Endodermal cell (in vitro differentiated cells): ENCODE measurements at regions not wholly inside any gene's neighbourhood (a gene's known extent, or its start where the extent isn't known, plus 50 kb on each side); places are given as distances from the start of the nearest gene placed in this dataset.

Source experiments
- DNase-seq: peaks from one replicate; pipeline ENCODE4 v3.0.0-alpha.2; 2017
- H3K27ac ChIP-seq: 2 replicates; pipeline ENCODE4 v1.5.1; 2013; ENCODE audit warnings: mild to moderate bottlenecking, low read depth, low read length, moderate library complexity
- H3K27me3 ChIP-seq: 2 replicates; pipeline ENCODE4 v1.6.1; 2013; ENCODE audit warnings: mild to moderate bottlenecking, low read length, moderate library complexity; ENCODE audit not compliant: insufficient read depth, control insufficient read depth, poor library complexity, severe bottlenecking
- H3K36me3 ChIP-seq: 2 replicates; pipeline ENCODE4 v1.7.0; 2013; ENCODE audit warnings: mild to moderate bottlenecking, low read length, moderate library complexity; ENCODE audit not compliant: control insufficient read depth, insufficient read depth
- H3K4me1 ChIP-seq: one replicate; pipeline ENCODE4 v1.7.0; 2013; ENCODE audit warnings: low read length; ENCODE audit not compliant: control insufficient read depth, insufficient read depth
- H3K4me3 ChIP-seq: 2 replicates; pipeline ENCODE4 v1.5.1; 2013; ENCODE audit warnings: mild to moderate bottlenecking, low read length, moderate library complexity
- H3K9ac ChIP-seq: 2 replicates; pipeline ENCODE4 v1.6.1; 2013; ENCODE audit warnings: mild to moderate bottlenecking, low read length, moderate library complexity; ENCODE audit not compliant: poor library complexity, severe bottlenecking; ENCODE audit errors: extremely low read depth
- H3K9me3 ChIP-seq: 2 replicates; pipeline ENCODE4 v1.6.1; 2013; ENCODE audit warnings: mild to moderate bottlenecking, low read length, moderate library complexity; ENCODE audit not compliant: control insufficient read depth
- H3K27ac Mint-ChIP-seq: 2 replicates; pipeline ENCODE4 v1.8.0; 2020; ENCODE audit warnings: mixed read lengths
- H3K27me3 Mint-ChIP-seq: 2 replicates; pipeline ENCODE4 v1.8.0; 2021; ENCODE audit warnings: mild to moderate bottlenecking, mixed read lengths; ENCODE audit not compliant: insufficient read depth
- H3K36me3 Mint-ChIP-seq: 2 replicates; pipeline ENCODE4 v1.8.0; 2020; ENCODE audit warnings: low read depth, mixed read lengths
- H3K4me1 Mint-ChIP-seq: 2 replicates; pipeline ENCODE4 v1.8.0; 2020; ENCODE audit warnings: mixed read lengths
- H3K4me3 Mint-ChIP-seq: 2 replicates; pipeline ENCODE4 v1.8.0; 2020; ENCODE audit warnings: mild to moderate bottlenecking, moderate library complexity, mixed read lengths
- H3K9me3 Mint-ChIP-seq: 2 replicates; pipeline ENCODE4 v1.8.0; 2020; ENCODE audit warnings: mild to moderate bottlenecking, mixed read lengths
- WGBS, 2 experiments: methylation state at CpG; one replicate each; pipeline versions ENCODE4 v1.1.5 to v1.1.7; 2013; ENCODE audit warnings: missing lambda C conversion rate in 2 of 2, mixed read lengths in 1 of 2; ENCODE audit not compliant: insufficient coverage in 1 of 2, insufficient read length in 1 of 2; 5-methylcytosine and 5-hydroxymethylcytosine counted together
- TF ChIP-seq, protein P1 (sequence below): fragments of 200-600 bp; sonication (generic); conservative IDR thresholded peaks from 2 replicates; pipeline ENCODE4 v1.5.0; 2021; ENCODE audit warnings: antibody characterized with exemption, mild to moderate bottlenecking

DNA sequence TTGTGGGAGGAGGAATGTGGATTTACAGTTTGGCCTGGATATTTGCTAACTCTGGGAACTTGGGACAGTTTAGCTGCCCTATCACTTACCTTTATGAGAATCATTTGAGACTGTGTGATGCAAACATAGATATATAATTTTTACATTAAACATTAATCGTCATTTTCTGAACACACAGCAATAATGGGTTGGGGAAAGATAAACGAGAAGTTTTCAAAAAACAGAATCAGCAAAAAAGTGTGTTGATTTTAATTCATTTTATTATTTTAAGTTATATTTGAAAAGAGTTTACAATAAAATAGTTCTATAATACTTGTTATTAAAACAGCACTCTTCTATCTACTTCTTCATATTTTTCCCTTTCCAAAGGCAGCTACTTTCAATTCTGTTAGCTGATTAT is 813.3 kb downstream of the SLC4A3 start:
- no peaks in the 10 kb centered on the region for H3K36me3 ChIP-seq
- H3K4me1 ChIP-seq: no peaks in the 10 kb centered on the region
- TF ChIP-seq, protein P1, sequence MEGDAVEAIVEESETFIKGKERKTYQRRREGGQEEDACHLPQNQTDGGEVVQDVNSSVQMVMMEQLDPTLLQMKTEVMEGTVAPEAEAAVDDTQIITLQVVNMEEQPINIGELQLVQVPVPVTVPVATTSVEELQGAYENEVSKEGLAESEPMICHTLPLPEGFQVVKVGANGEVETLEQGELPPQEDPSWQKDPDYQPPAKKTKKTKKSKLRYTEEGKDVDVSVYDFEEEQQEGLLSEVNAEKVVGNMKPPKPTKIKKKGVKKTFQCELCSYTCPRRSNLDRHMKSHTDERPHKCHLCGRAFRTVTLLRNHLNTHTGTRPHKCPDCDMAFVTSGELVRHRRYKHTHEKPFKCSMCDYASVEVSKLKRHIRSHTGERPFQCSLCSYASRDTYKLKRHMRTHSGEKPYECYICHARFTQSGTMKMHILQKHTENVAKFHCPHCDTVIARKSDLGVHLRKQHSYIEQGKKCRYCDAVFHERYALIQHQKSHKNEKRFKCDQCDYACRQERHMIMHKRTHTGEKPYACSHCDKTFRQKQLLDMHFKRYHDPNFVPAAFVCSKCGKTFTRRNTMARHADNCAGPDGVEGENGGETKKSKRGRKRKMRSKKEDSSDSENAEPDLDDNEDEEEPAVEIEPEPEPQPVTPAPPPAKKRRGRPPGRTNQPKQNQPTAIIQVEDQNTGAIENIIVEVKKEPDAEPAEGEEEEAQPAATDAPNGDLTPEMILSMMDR: no peak
- no peak overlapping the region for H3K9ac ChIP-seq
- Mint-ChIP-seq H3K9me3 (no peaks in the 10 kb centered on the region), H3K27ac (no peak overlapping the region), H3K4me1 (no peaks in the 10 kb centered on the region), H3K4me3 (no peak overlapping the region), H3K27me3 (no peaks in the 10 kb centered on the region), H3K36me3 (no peaks in the 10 kb centered on the region)
- WGBS, 2 experiments: no CpG with 5 or more reads among the region's 2 CpGs
- no peak overlapping the region for H3K4me3 ChIP-seq
- H3K27ac ChIP-seq: no peak overlapping the region
- no peak for DNase-seq
- H3K9me3 ChIP-seq: no peaks in the 10 kb centered on the region
- H3K27me3 ChIP-seq: no peaks in the 10 kb centered on the region

DNA sequence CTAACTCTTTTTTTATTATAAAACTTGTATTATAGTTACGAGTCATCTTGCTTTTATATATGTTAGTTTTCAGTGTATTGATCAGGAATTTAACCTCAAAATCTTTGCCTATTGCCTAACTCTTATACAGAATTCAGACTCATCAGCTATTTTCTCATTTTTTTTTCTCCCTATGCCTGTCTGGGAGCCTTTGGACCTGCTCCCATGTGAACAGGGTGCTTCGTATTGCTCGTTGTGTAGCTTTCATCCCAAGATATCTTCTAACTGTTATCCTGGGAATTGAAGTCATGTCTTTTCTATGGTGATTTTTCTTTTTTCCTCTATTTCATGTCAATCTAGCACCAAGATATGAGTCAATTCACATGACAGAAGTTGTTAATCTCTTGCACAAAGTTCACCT is 814.0 kb downstream of the SLC4A3 start:
- WGBS, 2 experiments: 92% methylated on average over 2 of the region's 3 CpGs; no CpG with 5 or more reads in 1 of the 2 experiments
- Histone ChIP-seq H3K27ac (no peak overlapping the region), H3K4me1 (no peaks in the 10 kb centered on the region), H3K9ac (no peak overlapping the region), H3K36me3 (no peaks in the 10 kb centered on the region), H3K4me3 (no peak overlapping the region), H3K27me3 (no peaks in the 10 kb centered on the region), H3K9me3 (no peaks in the 10 kb centered on the region)
- Mint-ChIP-seq H3K9me3 (no peaks in the 10 kb centered on the region), H3K4me1 (no peaks in the 10 kb centered on the region), H3K27me3 (no peaks in the 10 kb centered on the region), H3K4me3 (no peak overlapping the region), H3K36me3 (no peaks in the 10 kb centered on the region), H3K27ac (no peak overlapping the region)
- TF ChIP-seq, protein P1: no peak
- DNase-seq: no peak

DNA sequence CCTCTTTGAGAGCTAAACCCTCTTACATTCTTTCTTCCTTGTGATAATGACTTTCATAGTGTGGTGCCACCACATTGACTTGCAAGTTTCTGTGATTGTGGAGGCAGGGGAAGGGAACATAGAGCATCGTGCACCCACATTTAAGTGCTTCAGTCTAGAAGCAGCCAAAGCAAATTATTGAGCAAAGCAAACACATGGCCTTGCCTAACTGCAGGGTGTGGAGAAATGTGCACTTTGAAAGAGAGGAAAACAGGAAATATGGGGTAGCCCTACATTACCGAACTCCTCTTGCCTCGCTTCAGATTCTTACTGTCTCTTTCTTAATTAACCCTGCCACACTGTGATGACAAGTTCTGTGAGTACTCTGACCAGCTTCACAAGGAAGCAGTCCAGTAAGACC is 814.6 kb downstream of the SLC4A3 start:
- Histone ChIP-seq H3K27me3 (no peaks in the 10 kb centered on the region), H3K9me3 (no peaks in the 10 kb centered on the region), H3K4me3 (no peak overlapping the region), H3K4me1 (no peaks in the 10 kb centered on the region), H3K27ac (no peak overlapping the region), H3K36me3 (no peaks in the 10 kb centered on the region), H3K9ac (no peak overlapping the region)
- no peak for DNase-seq
- Mint-ChIP-seq H3K36me3 (no peaks in the 10 kb centered on the region), H3K4me1 (no peaks in the 10 kb centered on the region), H3K27ac (no peak overlapping the region), H3K27me3 (no peaks in the 10 kb centered on the region), H3K9me3 (no peaks in the 10 kb centered on the region), H3K4me3 (no peak overlapping the region)
- TF ChIP-seq, protein P1: no peak
- 94 to 96% methylated on average over 3 of the region's 3 CpGs for WGBS, 2 experiments
